ENCODE measurements at regions not wholly inside any gene's neighbourhood (a gene's known extent, or its start where the extent isn't known, plus 50 kb on each side); places are given as distances from the start of the nearest gene placed in this dataset.

- Histone ChIP-seq H3K4me1 (ENCODE audit: control insufficient read depth, insufficient read depth, low read length) (no peaks in the 10 kb centered on the region), H4K20me1 (ENCODE audit: control insufficient read depth, insufficient read depth) (no peaks in the 10 kb centered on the region), H3K9me3 (replicated peaks; ENCODE audit: control insufficient read depth, insufficient read depth, low read length) (no peaks in the 10 kb centered on the region), H3K9ac (ENCODE audit: control insufficient read depth, insufficient read depth, low read length) (no peak overlapping the region), H2AFZ (ENCODE audit: control insufficient read depth, low read depth, low read length) (no peak overlapping the region), H3K4me3 (no peak overlapping the region), H3K36me3 (ENCODE audit: control insufficient read depth in 2 of 2, insufficient read depth in 2 of 2, low read length in 1 of 2) (no peaks in the 10 kb centered on the region), H3K27ac (ENCODE audit: control insufficient read depth, insufficient read depth) (no peak overlapping the region), H3K27me3 (replicated peaks in 1 of 2; ENCODE audit: control insufficient read depth in 2 of 2, insufficient read depth in 2 of 2, low read length in 1 of 2) (no peaks in the 10 kb centered on the region), H3K79me2 (ENCODE audit: control insufficient read depth, insufficient read depth, low read length) (no peaks in the 10 kb centered on the region), H3K4me2 (ENCODE audit: control insufficient read depth, insufficient read depth) (no peak overlapping the region)
- no peak for ATAC-seq
- intact Hi-C loops (cut with micrococcal nuclease; ENCODE audit: unreplicated experiment): no loop called here
- DNase-seq (ENCODE audit: low read depth, low spot score): no peak
- POLR2A ChIA-PET: no interaction called here
- RAD21 ChIA-PET (ENCODE audit: unreplicated experiment): no interaction called here
- WGBS (ENCODE audit: insufficient coverage, insufficient replicate concordance, low lambda C conversion rate, missing lambda C conversion rate): 4% methylated on average over 3 of the region's 3 CpGs
- SMC1A ChIA-PET (ENCODE audit: uncharacterized antibody, unreplicated experiment): no interaction called here
- FAIRE-seq: no peak
- no TSS peak for BruUV-seq (replicated peaks)
- TF ChIP-seq CREB1 (IDR thresholded peaks at IDR 0.05; ENCODE audit: low read depth) (no peak), ATF7 (IDR thresholded peaks at IDR 0.05; ENCODE audit: low read depth) (no peak), ZNF274 (IDR thresholded peaks at IDR 0.05; ENCODE audit: insufficient read depth, insufficient read length) (no peak), EP300 (IDR thresholded peaks at IDR 0.05; ENCODE audit: borderline replicate concordance in 1 of 2, control insufficient read depth in 1 of 2, low read depth in 2 of 2, low read length in 2 of 2) (no peak), CREM (IDR thresholded peaks at IDR 0.05; ENCODE audit: low read depth) (no peak), KAT2A (conservative IDR thresholded peaks at IDR 0.05; ENCODE audit: control insufficient read depth, low read depth, low read length) (no peak), ZNF622 (IDR thresholded peaks at IDR 0.05) (no peak), RAD21 (IDR thresholded peaks at IDR 0.05; ENCODE audit: insufficient read depth, low read depth, low read length) (no peak), SMAD1 (IDR thresholded peaks at IDR 0.05; ENCODE audit: low read depth, partially characterized antibody) (no peak), PBX3 (IDR thresholded peaks at IDR 0.05; ENCODE audit: insufficient replicate concordance, low read depth, low read length) (no peak), SRF (IDR thresholded peaks at IDR 0.05; ENCODE audit: low read depth in 2 of 2, low read length in 2 of 2) (no peak), YY1 (IDR thresholded peaks at IDR 0.05; ENCODE audit: low read depth, low read length) (no peak), ESRRA (IDR thresholded peaks at IDR 0.05; ENCODE audit: low read length) (no peak), POLR2AphosphoS5 (IDR thresholded peaks at IDR 0.05; ENCODE audit: low read length) (no peak), SMARCA5 (IDR thresholded peaks at IDR 0.05) (no peak), BCL11A (IDR thresholded peaks at IDR 0.05; ENCODE audit: low read depth, low read length) (no peak)
- CTCF ChIA-PET: no interaction called here
- in situ Hi-C loops (cut with MboI): no loop called here
Measured at GRCh38 chr9:31065691-31066090, 1318.8 kb upstream of the ACO1 start.
